IMR-90 (cell line): ENCODE measurements at regions not wholly inside any gene's neighbourhood (a gene's known extent, or its start where the extent isn't known, plus 50 kb on each side); places are given as distances from the start of the nearest gene placed in this dataset.

Experiments used
- ATAC-seq: fragments of 200-7000 bp; cut with Tn5 transposase; 2 replicates; pipeline ENCODE4 v1.9.1; 2020; ENCODE audit warnings: low read depth, mild to moderate bottlenecking, moderate library complexity
- BruUV-seq: library from RNA; stranded (reverse); fragments of 400-500 nt; replicated peaks from 2 replicates; lab custom pipeline; 2021; lab: Mats Ljungman, UMichigan
- CTCF ChIA-PET: fragments of 300-600 bp; formaldehyde crosslinking; extraction: SDS; loops from one replicate; lab custom pipeline; 2021; ENCODE audit warnings: antibody characterized with exemption; lab: Yijun Ruan, JAX
- POLR2A ChIA-PET: fragments of 300-600 bp; sonication (Branson Sonifier 250); formaldehyde crosslinking; loops from one replicate; lab custom pipeline; 2022; ENCODE audit warnings: antibody characterized with exemption; ENCODE audit not compliant: unreplicated experiment; lab: Charles Lee
- DNase-seq: peaks from one replicate; pipeline ENCODE4 v3.0.0; 2013
- H2AFZ ChIP-seq: replicated peaks from 2 replicates; pipeline ENCODE3; 2013; ENCODE audit warnings: low read length, mild to moderate bottlenecking; ENCODE audit not compliant: poor library complexity
- H2AK5ac ChIP-seq: 2 replicates; pipeline ENCODE4 v1.6.1; 2013; ENCODE audit warnings: low read depth, low read length, inconsistent platforms
- H2AK9ac ChIP-seq: replicated peaks from 2 replicates; pipeline ENCODE3; 2013; ENCODE audit warnings: mild to moderate bottlenecking, low read depth, low read length, moderate library complexity; ENCODE audit not compliant: poor library complexity
- H2BK120ac ChIP-seq: 2 replicates; pipeline ENCODE4 v1.6.1; 2013; ENCODE audit warnings: low read depth, low read length, inconsistent platforms
- H2BK15ac ChIP-seq: 3 replicates; pipeline ENCODE4 v1.6.1; 2013; ENCODE audit warnings: low read depth, low read length, inconsistent platforms
- H2BK20ac ChIP-seq: 2 replicates; pipeline ENCODE4 v1.6.1; 2013; ENCODE audit warnings: low read depth, mild to moderate bottlenecking, inconsistent platforms, low read length, moderate library complexity
- H2BK5ac ChIP-seq: 2 replicates; pipeline ENCODE4 v1.6.1; 2013; ENCODE audit warnings: mild to moderate bottlenecking, low read depth, low read length, inconsistent platforms; ENCODE audit not compliant: poor library complexity, severe bottlenecking
- H3K14ac ChIP-seq: replicated peaks from 2 replicates; pipeline ENCODE4 v1.6.1; 2013; ENCODE audit warnings: low read depth, low read length, inconsistent platforms
- H3K18ac ChIP-seq: 2 replicates; pipeline ENCODE4 v1.6.1; 2013; ENCODE audit warnings: low read depth, low read length, control low read depth
- H3K23ac ChIP-seq: 2 replicates; pipeline ENCODE4 v1.6.1; 2013; ENCODE audit warnings: low read depth, low read length, inconsistent platforms
- H3K27ac ChIP-seq: 2 replicates; pipeline ENCODE4 v1.5.1; 2013; ENCODE audit warnings: mild to moderate bottlenecking, control low read depth, low read length; ENCODE audit not compliant: insufficient read depth
- H3K27me3 ChIP-seq: 2 replicates; pipeline ENCODE4 v1.6.1; 2013; ENCODE audit warnings: low read length; ENCODE audit not compliant: control insufficient read depth, insufficient read depth
- H3K36me3 ChIP-seq: 2 replicates; pipeline ENCODE4 v1.6.1; 2013; ENCODE audit warnings: low read length, mixed read lengths; ENCODE audit not compliant: control insufficient read depth, insufficient read depth
- H3K4ac ChIP-seq: 2 replicates; pipeline ENCODE4 v1.6.1; 2013; ENCODE audit warnings: low read depth, low read length, inconsistent platforms
- H3K4me1 ChIP-seq: 2 replicates; pipeline ENCODE4 v1.6.1; 2013; ENCODE audit warnings: low read length, mixed read lengths; ENCODE audit not compliant: control insufficient read depth, insufficient read depth
- H3K4me2 ChIP-seq: 2 replicates; pipeline ENCODE4 v1.6.1; 2013; ENCODE audit warnings: low read depth, mild to moderate bottlenecking, control low read depth, low read length, moderate library complexity
- H3K4me3 ChIP-seq: 2 replicates; pipeline ENCODE4 v1.5.1; 2013; ENCODE audit warnings: low read depth, mild to moderate bottlenecking, control low read depth, low read length, moderate library complexity; ENCODE audit not compliant: insufficient read depth
- H3K56ac ChIP-seq: 2 replicates; pipeline ENCODE4 v1.6.1; 2013; ENCODE audit warnings: low read length, inconsistent platforms; ENCODE audit not compliant: insufficient read depth; ENCODE audit errors: extremely low read depth
- H3K79me1 ChIP-seq, 2 experiments: 2 replicates each; pipeline ENCODE4 v1.6.1; 2013; ENCODE audit warnings: low read length in 2 of 2, inconsistent platforms in 1 of 2, low read depth in 1 of 2
- H3K9ac ChIP-seq: 2 replicates; pipeline ENCODE4 v1.6.1; 2013; ENCODE audit warnings: low read depth, low read length, control low read depth
- H3K9me1 ChIP-seq: 2 replicates; pipeline ENCODE4 v1.6.1; 2013; ENCODE audit warnings: low read length, inconsistent platforms; ENCODE audit not compliant: insufficient read depth
- H3K9me3 ChIP-seq: 2 replicates; pipeline ENCODE4 v1.6.1; 2013; ENCODE audit warnings: low read length; ENCODE audit not compliant: control insufficient read depth, insufficient read depth
- H4K20me1 ChIP-seq: 2 replicates; pipeline ENCODE4 v1.6.1; 2013; ENCODE audit warnings: low read length, inconsistent platforms; ENCODE audit not compliant: insufficient read depth
- H4K5ac ChIP-seq: 2 replicates; pipeline ENCODE4 v1.6.1; 2013; ENCODE audit warnings: mild to moderate bottlenecking, low read depth, low read length, control low read depth
- H4K8ac ChIP-seq, 2 experiments: 2 replicates each; pipeline ENCODE4 v1.6.1; 2013; ENCODE audit warnings: low read depth in 2 of 2, low read length in 2 of 2, control low read depth in 1 of 2, inconsistent platforms in 1 of 2
- H4K91ac ChIP-seq: 2 replicates; pipeline ENCODE4 v1.6.1; 2013; ENCODE audit warnings: low read depth, low read length, inconsistent platforms; ENCODE audit not compliant: insufficient read depth
- BHLHE40 ChIP-seq: fragments of 150-350 bp; IDR thresholded peaks from 2 replicates; pipeline ENCODE4 v1.6.1; 2016; ENCODE audit warnings: mild to moderate bottlenecking, low read depth, low read length
- CHD1 ChIP-seq: IDR thresholded peaks from 2 replicates; pipeline ENCODE4 v1.6.1; 2012; ENCODE audit warnings: low read depth, low read length, improper control_type of control experiment
- CTCF ChIP-seq: conservative IDR thresholded peaks from 2 replicates; pipeline ENCODE4 v1.5.1; 2012; ENCODE audit warnings: mild to moderate bottlenecking, low read depth, low read length, improper control_type of control experiment
- ELK1 ChIP-seq: fragments of 150-350 bp; IDR thresholded peaks from 2 replicates; pipeline ENCODE4 v1.6.1; 2016; ENCODE audit warnings: low read depth, mild to moderate bottlenecking, low read length, moderate library complexity, borderline replicate concordance
- FOS ChIP-seq: fragments of 150-350 bp; IDR thresholded peaks from 2 replicates; pipeline ENCODE4 v1.6.1; 2016; ENCODE audit warnings: low read depth, low read length
- MAFK ChIP-seq: IDR thresholded peaks from 2 replicates; pipeline ENCODE4 v1.6.1; 2012; ENCODE audit warnings: low read depth, low read length, improper control_type of control experiment
- MAZ ChIP-seq: IDR thresholded peaks from 2 replicates; pipeline ENCODE4 v1.6.1; 2012; ENCODE audit warnings: low read depth, mild to moderate bottlenecking, low read length, improper control_type of control experiment, moderate library complexity, borderline replicate concordance
- NFE2L2 ChIP-seq: fragments of 150-350 bp; IDR thresholded peaks from 2 replicates; pipeline ENCODE4 v1.6.1; 2016; ENCODE audit warnings: low read depth, mild to moderate bottlenecking, low read length
- RAD21 ChIP-seq: IDR thresholded peaks from 2 replicates; pipeline ENCODE4 v1.6.1; 2012; ENCODE audit warnings: low read length, improper control_type of control experiment
- RCOR1 ChIP-seq: IDR thresholded peaks from 2 replicates; pipeline ENCODE4 v1.6.1; 2012; ENCODE audit warnings: mild to moderate bottlenecking, low read length, improper control_type of control experiment; ENCODE audit not compliant: insufficient replicate concordance
- SMC3 ChIP-seq: fragments of 150-350 bp; IDR thresholded peaks from 2 replicates; pipeline ENCODE4 v1.6.1; 2016; ENCODE audit warnings: low read depth, mild to moderate bottlenecking, antibody characterized with exemption, low read length, moderate library complexity
- USF2 ChIP-seq: fragments of 150-350 bp; IDR thresholded peaks from 2 replicates; pipeline ENCODE4 v1.6.1; 2017; ENCODE audit warnings: mild to moderate bottlenecking, antibody characterized with exemption, low read length, low read depth
- WGBS, 2 experiments: methylation state at CpG; one replicate each; pipeline versions ENCODE4 v1.1.5 to v1.1.7; 2013; ENCODE audit warnings: missing lambda C conversion rate in 2 of 2; ENCODE audit not compliant: insufficient read length in 1 of 2; ENCODE audit errors: extremely low coverage in 2 of 2; 5-methylcytosine and 5-hydroxymethylcytosine counted together
- dilution Hi-C: fragments of 300-500 bp; cut with HindIII; formaldehyde crosslinking; loops from one replicate; pipeline ENCODE4 v1.14.3; 2018; ENCODE audit warnings: low sequenced_read_pairs; ENCODE audit not compliant: unreplicated experiment
- in situ Hi-C: fragments of 300-500 bp; cut with MboI; formaldehyde crosslinking; loops from 3 replicates; pipeline ENCODE4 v1.14.3; 2019; ENCODE audit warnings: low sequenced_read_pairs, inconsistent platforms, mixed read lengths
- intact Hi-C: fragments of 100-400 bp; cut with micrococcal nuclease; formaldehyde crosslinking; loops from 2 replicates; pipeline ENCODE4 v1.10.0; 2022

- Histone ChIP-seq H4K91ac (no peak overlapping the region), H3K27ac (no peak overlapping the region), H4K5ac (no peak overlapping the region), H3K4me3 (no peak overlapping the region), H3K56ac (no peak overlapping the region), H3K9ac (no peak overlapping the region), H2BK120ac (no peak overlapping the region), H3K79me1 (no peaks in the 10 kb centered on the region), H3K9me1 (no peaks in the 10 kb centered on the region), H3K36me3 (no peaks in the 10 kb centered on the region), H3K18ac (no peak overlapping the region), H3K4me2 (no peak overlapping the region), H2BK15ac (no peak overlapping the region), H3K23ac (no peak overlapping the region), H2AK5ac (no peak overlapping the region), H3K9me3 (no peaks in the 10 kb centered on the region), H4K8ac (no peak overlapping the region), H3K4ac (no peak overlapping the region), H3K14ac (no peak overlapping the region), H2BK20ac (no peak overlapping the region), H2BK5ac (no peak overlapping the region), H2AFZ (no peak overlapping the region), H3K4me1 (no peaks in the 10 kb centered on the region), H4K20me1 (no peaks in the 10 kb centered on the region), H2AK9ac (no peak overlapping the region), H3K27me3 (no peaks in the 10 kb centered on the region)
- no TSS peak for BruUV-seq
- WGBS, 2 experiments, result no CpG with 5 or more reads among the region's 4 CpGs
- dilution Hi-C loops, result no loop called here
- ATAC-seq (no peak), DNase-seq (no peak)
- intact Hi-C loops, result no loop called here
- POLR2A ChIA-PET, result no interaction called here
- TF ChIP-seq BHLHE40, result no peak
- no peak for TF ChIP-seq CTCF
- TF ChIP-seq RAD21, result no peak
- no peak for TF ChIP-seq USF2
- no peak for TF ChIP-seq MAFK
- no peak for TF ChIP-seq NFE2L2
- no peak for TF ChIP-seq MAZ
- TF ChIP-seq CHD1, result no peak
- no peak for TF ChIP-seq SMC3
- TF ChIP-seq RCOR1, result no peak
- TF ChIP-seq ELK1, result no peak
- no peak for TF ChIP-seq FOS
- in situ Hi-C loops, result no loop called here
- CTCF ChIA-PET, result no interaction called here
Observed at GRCh38 chr4:132281733-132282132, 867.4 kb upstream of the PCDH10 start.
